Smooth muscle cell (in vitro differentiated cells): ENCODE measurements at regions not wholly inside any gene's neighbourhood (a gene's known extent, or its start where the extent isn't known, plus 50 kb on each side); places are given as distances from the start of the nearest gene placed in this dataset.
"Not testable (repeated sequence)": the region's sequence is repeated elsewhere in the genome, so short reads cannot be mapped to it uniquely, and the experiment has no call there.

Experiments used
- DNase-seq: peaks from one replicate; lab custom pipeline; 2025; ENCODE audit not compliant: unreplicated experiment; lab: John Stamatoyannopoulos, UW
- H2AFZ ChIP-seq: fragments of 200-600 bp; sonication (generic); 2 replicates; pipeline ENCODE4 v1.6.0; 2016; ENCODE audit warnings: antibody characterized with exemption, low read depth, mild to moderate bottlenecking
- H3F3A ChIP-seq: fragments of 200-600 bp; sonication (generic); 2 replicates; pipeline ENCODE4 v1.6.0; 2017; ENCODE audit warnings: antibody characterized with exemption, low read depth
- H3K27ac ChIP-seq: fragments of 200-600 bp; sonication (generic); 2 replicates; pipeline ENCODE4 v1.5.1; 2016; ENCODE audit warnings: low read depth, mild to moderate bottlenecking
- H3K27me3 ChIP-seq: fragments of 200-600 bp; sonication (generic); 2 replicates; pipeline ENCODE4 v1.6.1; 2016; ENCODE audit warnings: low read depth, mild to moderate bottlenecking
- H3K36me3 ChIP-seq: fragments of 200-600 bp; sonication (generic); 2 replicates; pipeline ENCODE4 v1.5.1; 2016; ENCODE audit warnings: low read depth
- H3K4me1 ChIP-seq: fragments of 200-600 bp; sonication (generic); 2 replicates; pipeline ENCODE4 v1.5.1; 2016; ENCODE audit warnings: low read depth
- H3K4me2 ChIP-seq: fragments of 200-600 bp; sonication (generic); 2 replicates; pipeline ENCODE4 v1.6.0; 2016; ENCODE audit warnings: mild to moderate bottlenecking
- H3K4me3 ChIP-seq: fragments of 200-600 bp; sonication (generic); 2 replicates; pipeline ENCODE4 v1.5.1; 2016; ENCODE audit warnings: mild to moderate bottlenecking
- H3K79me2 ChIP-seq: fragments of 200-600 bp; sonication (generic); 2 replicates; pipeline ENCODE4 v1.6.0; 2016; ENCODE audit warnings: low read depth, mild to moderate bottlenecking
- H3K9ac ChIP-seq: fragments of 200-600 bp; sonication (generic); 2 replicates; pipeline ENCODE4 v1.6.0; 2016; ENCODE audit warnings: low read depth
- H3K9me3 ChIP-seq: fragments of 200-600 bp; sonication (generic); replicated peaks from 2 replicates; pipeline ENCODE4 v1.5.1; 2016; ENCODE audit warnings: low read depth
- H4K20me1 ChIP-seq: fragments of 200-600 bp; sonication (generic); 2 replicates; pipeline ENCODE4 v1.6.0; 2016; ENCODE audit warnings: low read depth
- WGBS: methylation state at CpG from one replicate; pipeline ENCODE4 v1.1.7; 2016; ENCODE audit warnings: low lambda C conversion rate; 5-methylcytosine and 5-hydroxymethylcytosine counted together
- TF ChIP-seq, protein P1 (sequence below): fragments of 200-600 bp; sonication (generic); IDR thresholded peaks from 2 replicates; pipeline ENCODE4 v1.5.1; 2017; ENCODE audit warnings: borderline replicate concordance, mild to moderate bottlenecking, antibody characterized with exemption; ENCODE audit not compliant: insufficient read depth, poor library complexity, severe bottlenecking

DNA sequence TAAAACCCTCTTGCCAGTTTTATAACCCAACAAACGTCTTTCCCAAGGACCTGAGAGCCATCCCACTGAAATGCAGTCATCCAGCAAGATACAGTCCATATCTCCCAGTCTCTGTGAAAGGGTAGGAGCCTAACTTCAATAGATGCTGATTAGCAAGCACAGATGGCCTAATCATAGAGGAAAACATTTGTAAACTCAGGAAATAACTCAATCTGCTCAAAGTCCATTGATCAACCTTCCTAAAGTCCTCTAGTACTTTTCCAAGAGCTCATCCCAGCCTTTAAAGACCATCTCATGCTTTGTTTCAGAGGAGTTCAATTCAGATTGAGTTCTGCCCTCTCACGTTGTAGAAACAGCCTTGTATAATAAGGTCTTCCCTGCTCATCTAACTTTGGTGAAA, 324.2 kb downstream of the MRPS30 start:
- no peak for DNase-seq
- Histone ChIP-seq H4K20me1 (no peaks in the 10 kb centered on the region), H2AFZ (no peak overlapping the region), H3K4me2 (no peak overlapping the region), H3K4me3 (no peak overlapping the region), H3K27me3 (no peaks in the 10 kb centered on the region), H3K27ac (no peak overlapping the region), H3K79me2 (no peaks in the 10 kb centered on the region), H3K9me3 (no peaks in the 10 kb centered on the region), H3K9ac (no peak overlapping the region), H3K36me3 (no peaks in the 10 kb centered on the region), H3K4me1 (no peaks in the 10 kb centered on the region), H3F3A (no peaks in the 10 kb centered on the region)
- WGBS: 54% methylated on average over 2 of the region's 2 CpGs
- TF ChIP-seq, protein P1, sequence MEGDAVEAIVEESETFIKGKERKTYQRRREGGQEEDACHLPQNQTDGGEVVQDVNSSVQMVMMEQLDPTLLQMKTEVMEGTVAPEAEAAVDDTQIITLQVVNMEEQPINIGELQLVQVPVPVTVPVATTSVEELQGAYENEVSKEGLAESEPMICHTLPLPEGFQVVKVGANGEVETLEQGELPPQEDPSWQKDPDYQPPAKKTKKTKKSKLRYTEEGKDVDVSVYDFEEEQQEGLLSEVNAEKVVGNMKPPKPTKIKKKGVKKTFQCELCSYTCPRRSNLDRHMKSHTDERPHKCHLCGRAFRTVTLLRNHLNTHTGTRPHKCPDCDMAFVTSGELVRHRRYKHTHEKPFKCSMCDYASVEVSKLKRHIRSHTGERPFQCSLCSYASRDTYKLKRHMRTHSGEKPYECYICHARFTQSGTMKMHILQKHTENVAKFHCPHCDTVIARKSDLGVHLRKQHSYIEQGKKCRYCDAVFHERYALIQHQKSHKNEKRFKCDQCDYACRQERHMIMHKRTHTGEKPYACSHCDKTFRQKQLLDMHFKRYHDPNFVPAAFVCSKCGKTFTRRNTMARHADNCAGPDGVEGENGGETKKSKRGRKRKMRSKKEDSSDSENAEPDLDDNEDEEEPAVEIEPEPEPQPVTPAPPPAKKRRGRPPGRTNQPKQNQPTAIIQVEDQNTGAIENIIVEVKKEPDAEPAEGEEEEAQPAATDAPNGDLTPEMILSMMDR: no peak

DNA sequence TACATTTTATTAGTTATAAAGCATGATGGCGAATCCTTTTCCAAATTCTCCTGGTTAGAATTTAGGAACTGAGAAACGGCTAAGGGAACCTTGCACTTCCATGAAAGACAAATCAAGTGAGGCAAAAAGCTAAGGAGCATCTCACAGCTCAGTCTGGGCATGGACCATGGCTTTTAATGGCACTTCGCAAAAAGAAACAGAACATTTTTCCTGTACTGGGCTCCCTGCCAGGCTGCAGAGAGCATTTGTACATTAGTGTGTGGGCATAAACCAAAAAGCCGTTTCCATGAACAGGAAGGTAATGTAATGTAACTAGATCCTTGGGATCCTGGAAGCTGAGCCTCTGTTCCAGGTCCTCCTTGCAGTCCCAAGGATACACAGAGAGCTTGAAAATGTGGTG, 354.2 kb downstream of the MRPS30 start:
- H4K20me1 ChIP-seq: no peaks in the 10 kb centered on the region
- H3K27me3 ChIP-seq: no peaks in the 10 kb centered on the region
- H3K79me2 ChIP-seq: no peaks in the 10 kb centered on the region
- H3F3A ChIP-seq: no peaks in the 10 kb centered on the region
- H3K4me1 ChIP-seq: no peaks in the 10 kb centered on the region
- DNase-seq: no peak
- H3K27ac ChIP-seq: no peak overlapping the region
- no peak overlapping the region for H2AFZ ChIP-seq
- TF ChIP-seq, protein P1: no peak
- H3K9me3 ChIP-seq: no peaks in the 10 kb centered on the region
- no peak overlapping the region for H3K9ac ChIP-seq
- no peaks in the 10 kb centered on the region for H3K36me3 ChIP-seq
- H3K4me2 ChIP-seq: no peak overlapping the region
- H3K4me3 ChIP-seq: no peak overlapping the region
- 77% methylated on average over 4 of the region's 4 CpGs for WGBS

DNA sequence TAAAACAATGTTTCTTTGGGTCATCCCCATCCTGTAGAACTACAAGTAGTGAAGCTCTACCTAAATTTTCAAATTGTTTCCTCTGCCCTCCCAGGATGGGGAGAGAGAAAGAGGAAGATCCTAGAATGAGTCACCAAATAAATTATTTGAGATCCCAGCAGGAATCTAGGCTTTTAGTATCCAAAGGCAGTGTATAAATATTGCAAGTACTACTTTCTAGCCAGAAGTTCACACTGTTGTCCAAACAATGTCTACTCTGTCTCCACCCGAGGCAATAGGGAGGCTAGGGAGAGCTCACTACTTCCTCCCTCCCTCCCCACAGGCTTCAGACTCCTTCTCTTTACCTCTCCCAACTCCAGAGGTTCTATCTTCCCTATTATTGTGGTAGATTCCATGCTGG, 362.8 kb downstream of the MRPS30 start:
- no peaks in the 10 kb centered on the region for H3K79me2 ChIP-seq
- DNase-seq: no peak
- H3K4me3 ChIP-seq: no peak overlapping the region
- no peaks in the 10 kb centered on the region for H4K20me1 ChIP-seq
- H3K27me3 ChIP-seq: no peaks in the 10 kb centered on the region
- no peak overlapping the region for H2AFZ ChIP-seq
- no peaks in the 10 kb centered on the region for H3K36me3 ChIP-seq
- WGBS: 72% methylated on average over 1 of the region's 1 CpG
- H3K4me1 ChIP-seq: no peaks in the 10 kb centered on the region
- H3F3A ChIP-seq: no peaks in the 10 kb centered on the region
- no peak overlapping the region for H3K27ac ChIP-seq
- TF ChIP-seq, protein P1: no peak
- H3K9ac ChIP-seq: no peak overlapping the region
- no peak overlapping the region for H3K4me2 ChIP-seq
- H3K9me3 ChIP-seq: no peaks in the 10 kb centered on the region

- not testable (repeated sequence) for H3K4me3 ChIP-seq, H3K9ac ChIP-seq, H3K4me2 ChIP-seq, H3K27ac ChIP-seq, H3K36me3 ChIP-seq, H4K20me1 ChIP-seq, DNase-seq, H3K4me1 ChIP-seq, H3K79me2 ChIP-seq, H3K27me3 ChIP-seq, H2AFZ ChIP-seq, H3F3A ChIP-seq, H3K9me3 ChIP-seq
- 97% methylated on average over 11 of the region's 11 CpGs for WGBS
These were observed 363.9 kb downstream of the MRPS30 start for GRCh38 chr5:45172634-45173033.
